RCC 7860 (cell line): ENCODE measurements at regions not wholly inside any gene's neighbourhood (a gene's known extent, or its start where the extent isn't known, plus 50 kb on each side); places are given as distances from the start of the nearest gene placed in this dataset.

Experiments
- DNase-seq: peaks from one replicate; pipeline ENCODE4 v3.0.0-alpha.2; 2015; ENCODE audit warnings: low spot score
- FAIRE-seq: peaks from 2 replicates; lab custom pipeline; 2012; peaks lifted over from hg19 to GRCh38; lab: Jason Lieb, UNC

GRCh38 chr3:80542456-80542855, 774.7 kb upstream of the ROBO1 start:
- no peak for DNase-seq

GRCh38 chr3:80537680-80538079, 769.9 kb upstream of the ROBO1 start:
- FAIRE-seq, result no peak
- DNase-seq, result no peak

More at GRCh38 chr3:80542456-80542855, 774.7 kb upstream of the ROBO1 start:
- FAIRE-seq, result no peak

GRCh38 chr3:80535286-80535685, 767.5 kb upstream of the ROBO1 start:
- FAIRE-seq, result no peak
- DNase-seq, result no peak

GRCh38 chr3:80533553-80533952, 765.8 kb upstream of the ROBO1 start:
- FAIRE-seq, result no peak
- no peak for DNase-seq

GRCh38 chr3:80526153-80526552, 758.4 kb upstream of the ROBO1 start:
- FAIRE-seq (no peak), DNase-seq (no peak)

- no peak for FAIRE-seq
- no peak for DNase-seq
Observed at GRCh38 chr3:80521081-80521480, 753.3 kb upstream of the ROBO1 start.

- FAIRE-seq (no peak), DNase-seq (no peak)
Observed at GRCh38 chr3:80519436-80519835, 751.6 kb upstream of the ROBO1 start.

GRCh38 chr3:80496452-80496851, 728.7 kb upstream of the ROBO1 start:
- FAIRE-seq, result no peak

GRCh38 chr3:80492162-80492561, 724.4 kb upstream of the ROBO1 start:
- FAIRE-seq (no peak), DNase-seq (no peak)

More at GRCh38 chr3:80496452-80496851, 728.7 kb upstream of the ROBO1 start:
- DNase-seq, result no peak

- FAIRE-seq (no peak), DNase-seq (no peak)
Observed at GRCh38 chr3:80472961-80473360, 705.2 kb upstream of the ROBO1 start.

- FAIRE-seq, result no peak
- no peak for DNase-seq
Observed at GRCh38 chr3:80472459-80472858, 704.7 kb upstream of the ROBO1 start.

- no peak for FAIRE-seq
Observed at GRCh38 chr3:80470433-80470832, 702.6 kb upstream of the ROBO1 start.

GRCh38 chr3:80465746-80466145, 697.9 kb upstream of the ROBO1 start:
- FAIRE-seq (no peak), DNase-seq (no peak)

More at GRCh38 chr3:80470433-80470832, 702.6 kb upstream of the ROBO1 start:
- no peak for DNase-seq

- DNase-seq, result no peak
- FAIRE-seq, result no peak
Observed at GRCh38 chr3:80451393-80451792, 683.6 kb upstream of the ROBO1 start.

GRCh38 chr3:80445641-80446040, 677.8 kb upstream of the ROBO1 start:
- no peak for DNase-seq
- FAIRE-seq, result no peak

- FAIRE-seq (no peak), DNase-seq (no peak)
Observed at GRCh38 chr3:80445053-80445452, 677.3 kb upstream of the ROBO1 start.

GRCh38 chr3:80439490-80439889, 671.7 kb upstream of the ROBO1 start:
- no peak for FAIRE-seq

GRCh38 chr3:80434366-80434765, 666.6 kb upstream of the ROBO1 start:
- FAIRE-seq (no peak), DNase-seq (no peak)

More at GRCh38 chr3:80439490-80439889, 671.7 kb upstream of the ROBO1 start:
- no peak for DNase-seq

GRCh38 chr3:80424951-80425350, 657.2 kb upstream of the ROBO1 start:
- no peak for DNase-seq
- FAIRE-seq, result no peak

- no peak for FAIRE-seq
- no peak for DNase-seq
Observed at GRCh38 chr3:80408030-80408721, 640.4 kb upstream of the ROBO1 start.

- no peak for FAIRE-seq
Observed at GRCh38 chr3:80405618-80406017, 637.8 kb upstream of the ROBO1 start.

GRCh38 chr3:80395023-80395422, 627.2 kb upstream of the ROBO1 start:
- no peak for FAIRE-seq

More at GRCh38 chr3:80405618-80406017, 637.8 kb upstream of the ROBO1 start:
- DNase-seq, result no peak

GRCh38 chr3:80391573-80391972, 623.8 kb upstream of the ROBO1 start:
- no peak for DNase-seq
- FAIRE-seq, result no peak

More at GRCh38 chr3:80395023-80395422, 627.2 kb upstream of the ROBO1 start:
- DNase-seq, result no peak
